ENCODE measurements at regions not wholly inside any gene's neighbourhood (a gene's known extent, or its start where the extent isn't known, plus 50 kb on each side); places are given as distances from the start of the nearest gene placed in this dataset.

DNA sequence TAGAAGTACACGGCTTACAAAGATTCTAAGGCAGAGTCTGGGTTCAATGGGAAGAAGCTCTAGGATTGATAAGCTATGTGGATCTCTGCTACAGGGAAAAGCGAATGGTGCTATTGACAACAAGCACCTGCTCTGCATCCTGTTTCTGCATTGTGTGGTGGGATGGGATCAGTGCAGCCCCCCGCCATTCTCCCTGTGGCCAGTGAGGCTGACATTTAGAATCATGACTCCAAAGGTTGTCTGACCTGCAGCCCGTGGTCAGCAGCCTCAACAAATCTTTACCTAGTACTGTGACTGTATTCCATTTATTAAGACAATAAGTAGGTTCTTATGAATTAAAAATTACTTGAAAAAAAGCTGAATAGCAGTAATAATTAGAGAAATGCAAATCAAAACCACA, 1477.0 kb upstream of the TMEM132C start (continued):
- TF ChIP-seq CREB1 (CRISPR knock-in tag; IDR thresholded peaks at IDR 0.05; ENCODE audit: low read depth) (no peak), EZH2 (IDR thresholded peaks at IDR 0.05; ENCODE audit: low read depth, unreplicated experiment) (no peak)
- TF ChIP-seq, protein P1, sequence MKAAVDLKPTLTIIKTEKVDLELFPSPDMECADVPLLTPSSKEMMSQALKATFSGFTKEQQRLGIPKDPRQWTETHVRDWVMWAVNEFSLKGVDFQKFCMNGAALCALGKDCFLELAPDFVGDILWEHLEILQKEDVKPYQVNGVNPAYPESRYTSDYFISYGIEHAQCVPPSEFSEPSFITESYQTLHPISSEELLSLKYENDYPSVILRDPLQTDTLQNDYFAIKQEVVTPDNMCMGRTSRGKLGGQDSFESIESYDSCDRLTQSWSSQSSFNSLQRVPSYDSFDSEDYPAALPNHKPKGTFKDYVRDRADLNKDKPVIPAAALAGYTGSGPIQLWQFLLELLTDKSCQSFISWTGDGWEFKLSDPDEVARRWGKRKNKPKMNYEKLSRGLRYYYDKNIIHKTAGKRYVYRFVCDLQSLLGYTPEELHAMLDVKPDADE (IDR thresholded peaks at IDR 0.05): no peak
- TF ChIP-seq, protein P2, sequence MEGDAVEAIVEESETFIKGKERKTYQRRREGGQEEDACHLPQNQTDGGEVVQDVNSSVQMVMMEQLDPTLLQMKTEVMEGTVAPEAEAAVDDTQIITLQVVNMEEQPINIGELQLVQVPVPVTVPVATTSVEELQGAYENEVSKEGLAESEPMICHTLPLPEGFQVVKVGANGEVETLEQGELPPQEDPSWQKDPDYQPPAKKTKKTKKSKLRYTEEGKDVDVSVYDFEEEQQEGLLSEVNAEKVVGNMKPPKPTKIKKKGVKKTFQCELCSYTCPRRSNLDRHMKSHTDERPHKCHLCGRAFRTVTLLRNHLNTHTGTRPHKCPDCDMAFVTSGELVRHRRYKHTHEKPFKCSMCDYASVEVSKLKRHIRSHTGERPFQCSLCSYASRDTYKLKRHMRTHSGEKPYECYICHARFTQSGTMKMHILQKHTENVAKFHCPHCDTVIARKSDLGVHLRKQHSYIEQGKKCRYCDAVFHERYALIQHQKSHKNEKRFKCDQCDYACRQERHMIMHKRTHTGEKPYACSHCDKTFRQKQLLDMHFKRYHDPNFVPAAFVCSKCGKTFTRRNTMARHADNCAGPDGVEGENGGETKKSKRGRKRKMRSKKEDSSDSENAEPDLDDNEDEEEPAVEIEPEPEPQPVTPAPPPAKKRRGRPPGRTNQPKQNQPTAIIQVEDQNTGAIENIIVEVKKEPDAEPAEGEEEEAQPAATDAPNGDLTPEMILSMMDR (conservative IDR thresholded peaks at IDR 0.05; ENCODE audit: low read depth in 2 of 2): no peak

DNA sequence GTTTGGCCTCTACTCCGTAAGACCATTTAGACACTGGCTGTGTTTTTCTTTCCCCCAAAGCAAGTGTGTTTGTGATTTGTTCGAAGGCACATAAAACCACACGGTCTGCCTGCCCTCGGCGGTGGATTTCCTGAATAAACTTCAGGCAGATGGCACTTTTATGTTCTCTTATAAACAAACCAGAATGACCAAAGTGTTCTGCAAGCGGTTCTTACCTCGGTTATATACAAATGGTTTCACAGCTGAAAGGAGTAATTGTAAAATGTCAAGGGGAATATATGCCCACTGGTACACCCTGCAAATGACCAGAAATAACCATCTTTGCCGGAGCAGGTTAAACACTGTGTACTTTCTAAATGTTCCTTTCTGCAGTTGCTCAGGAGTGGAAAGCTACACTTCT, 1475.8 kb upstream of the TMEM132C start:
- Histone ChIP-seq H3K4me1 (ENCODE audit: insufficient read depth) (no peaks in the 10 kb centered on the region), H3K4me3 (no peak overlapping the region), H3K9me2 (ENCODE audit: insufficient read depth) (no peaks in the 10 kb centered on the region), H4K20me1 (replicated peaks; ENCODE audit: insufficient read depth) (no peaks in the 10 kb centered on the region), H3K79me2 (replicated peaks; ENCODE audit: insufficient read depth) (no peaks in the 10 kb centered on the region), H3K27ac (ENCODE audit: low read depth) (no peak overlapping the region), H3K27me3 (ENCODE audit: insufficient read depth) (no peaks in the 10 kb centered on the region), H3K36me3 (ENCODE audit: insufficient read depth) (no peaks in the 10 kb centered on the region), H3K4me2 (no peak overlapping the region), H3F3A (replicated peaks; ENCODE audit: low read depth) (no peaks in the 10 kb centered on the region), H2AFZ (no peak overlapping the region)
- H3K27me3 Mint-ChIP-seq (ENCODE audit: insufficient read depth, low read depth, poor library complexity): peaks cover 6% of the 10 kb centered on the region
- no peak overlapping the region for H3K4me3 Mint-ChIP-seq
- peaks cover 95% of the 10 kb centered on the region for H3K9me3 Mint-ChIP-seq
- no peak overlapping the region for H3K27ac Mint-ChIP-seq
- TF ChIP-seq, protein P3, sequence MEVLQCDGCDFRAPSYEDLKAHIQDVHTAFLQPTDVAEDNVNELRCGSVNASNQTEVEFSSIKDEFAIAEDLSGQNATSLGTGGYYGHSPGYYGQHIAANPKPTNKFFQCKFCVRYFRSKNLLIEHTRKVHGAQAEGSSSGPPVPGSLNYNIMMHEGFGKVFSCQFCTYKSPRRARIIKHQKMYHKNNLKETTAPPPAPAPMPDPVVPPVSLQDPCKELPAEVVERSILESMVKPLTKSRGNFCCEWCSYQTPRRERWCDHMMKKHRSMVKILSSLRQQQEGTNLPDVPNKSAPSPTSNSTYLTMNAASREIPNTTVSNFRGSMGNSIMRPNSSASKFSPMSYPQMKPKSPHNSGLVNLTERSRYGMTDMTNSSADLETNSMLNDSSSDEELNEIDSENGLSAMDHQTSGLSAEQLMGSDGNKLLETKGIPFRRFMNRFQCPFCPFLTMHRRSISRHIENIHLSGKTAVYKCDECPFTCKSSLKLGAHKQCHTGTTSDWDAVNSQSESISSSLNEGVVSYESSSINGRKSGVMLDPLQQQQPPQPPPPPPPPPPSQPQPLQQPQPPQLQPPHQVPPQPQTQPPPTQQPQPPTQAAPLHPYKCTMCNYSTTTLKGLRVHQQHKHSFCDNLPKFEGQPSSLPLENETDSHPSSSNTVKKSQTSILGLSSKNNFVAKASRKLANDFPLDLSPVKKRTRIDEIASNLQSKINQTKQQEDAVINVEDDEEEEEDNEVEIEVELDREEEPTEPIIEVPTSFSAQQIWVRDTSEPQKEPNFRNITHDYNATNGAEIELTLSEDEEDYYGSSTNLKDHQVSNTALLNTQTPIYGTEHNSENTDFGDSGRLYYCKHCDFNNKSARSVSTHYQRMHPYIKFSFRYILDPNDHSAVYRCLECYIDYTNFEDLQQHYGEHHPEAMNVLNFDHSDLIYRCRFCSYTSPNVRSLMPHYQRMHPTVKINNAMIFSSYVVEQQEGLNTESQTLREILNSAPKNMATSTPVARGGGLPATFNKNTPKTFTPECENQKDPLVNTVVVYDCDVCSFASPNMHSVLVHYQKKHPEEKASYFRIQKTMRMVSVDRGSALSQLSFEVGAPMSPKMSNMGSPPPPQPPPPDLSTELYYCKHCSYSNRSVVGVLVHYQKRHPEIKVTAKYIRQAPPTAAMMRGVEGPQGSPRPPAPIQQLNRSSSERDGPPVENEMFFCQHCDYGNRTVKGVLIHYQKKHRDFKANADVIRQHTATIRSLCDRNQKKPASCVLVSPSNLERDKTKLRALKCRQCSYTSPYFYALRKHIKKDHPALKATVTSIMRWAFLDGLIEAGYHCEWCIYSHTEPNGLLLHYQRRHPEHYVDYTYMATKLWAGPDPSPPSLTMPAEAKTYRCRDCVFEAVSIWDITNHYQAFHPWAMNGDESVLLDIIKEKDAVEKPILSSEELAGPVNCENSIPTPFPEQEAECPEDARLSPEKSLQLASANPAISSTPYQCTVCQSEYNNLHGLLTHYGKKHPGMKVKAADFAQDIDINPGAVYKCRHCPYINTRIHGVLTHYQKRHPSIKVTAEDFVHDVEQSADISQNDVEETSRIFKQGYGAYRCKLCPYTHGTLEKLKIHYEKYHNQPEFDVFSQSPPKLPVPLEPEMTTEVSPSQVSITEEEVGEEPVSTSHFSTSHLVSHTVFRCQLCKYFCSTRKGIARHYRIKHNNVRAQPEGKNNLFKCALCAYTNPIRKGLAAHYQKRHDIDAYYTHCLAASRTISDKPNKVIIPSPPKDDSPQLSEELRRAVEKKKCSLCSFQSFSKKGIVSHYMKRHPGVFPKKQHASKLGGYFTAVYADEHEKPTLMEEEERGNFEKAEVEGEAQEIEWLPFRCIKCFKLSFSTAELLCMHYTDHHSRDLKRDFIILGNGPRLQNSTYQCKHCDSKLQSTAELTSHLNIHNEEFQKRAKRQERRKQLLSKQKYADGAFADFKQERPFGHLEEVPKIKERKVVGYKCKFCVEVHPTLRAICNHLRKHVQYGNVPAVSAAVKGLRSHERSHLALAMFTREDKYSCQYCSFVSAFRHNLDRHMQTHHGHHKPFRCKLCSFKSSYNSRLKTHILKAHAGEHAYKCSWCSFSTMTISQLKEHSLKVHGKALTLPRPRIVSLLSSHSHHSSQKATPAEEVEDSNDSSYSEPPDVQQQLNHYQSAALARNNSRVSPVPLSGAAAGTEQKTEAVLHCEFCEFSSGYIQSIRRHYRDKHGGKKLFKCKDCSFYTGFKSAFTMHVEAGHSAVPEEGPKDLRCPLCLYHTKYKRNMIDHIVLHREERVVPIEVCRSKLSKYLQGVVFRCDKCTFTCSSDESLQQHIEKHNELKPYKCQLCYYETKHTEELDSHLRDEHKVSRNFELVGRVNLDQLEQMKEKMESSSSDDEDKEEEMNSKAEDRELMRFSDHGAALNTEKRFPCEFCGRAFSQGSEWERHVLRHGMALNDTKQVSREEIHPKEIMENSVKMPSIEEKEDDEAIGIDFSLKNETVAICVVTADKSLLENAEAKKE (CRISPR knock-in tag; IDR thresholded peaks at IDR 0.05): no peak
- TF ChIP-seq EZH2 (IDR thresholded peaks at IDR 0.05; ENCODE audit: low read depth, unreplicated experiment): no peak
- TF ChIP-seq, protein P2 (conservative IDR thresholded peaks at IDR 0.05; ENCODE audit: low read depth in 2 of 2): no peak
- TF ChIP-seq POLR2AphosphoS5 (IDR thresholded peaks at IDR 0.05; ENCODE audit: low read depth): no peak
- TF ChIP-seq ZNF331 (CRISPR knock-in tag; IDR thresholded peaks at IDR 0.05; ENCODE audit: low read depth): no peak
- no peak for TF ChIP-seq EZH2phosphoT487 (IDR thresholded peaks at IDR 0.05; ENCODE audit: unreplicated experiment)
- TF ChIP-seq NANOG (IDR thresholded peaks at IDR 0.05; ENCODE audit: borderline replicate concordance): no peak
- TF ChIP-seq STAT1 (IDR thresholded peaks at IDR 0.05; ENCODE audit: unreplicated experiment): no peak
- no peak for TF ChIP-seq JUNB (IDR thresholded peaks at IDR 0.05; ENCODE audit: unreplicated experiment)
- ATAC-seq (no peak), DNase-seq (ENCODE audit: low spot score) (no peak)
- peaks cover 29% of the 10 kb centered on the region for H3K36me3 Mint-ChIP-seq (ENCODE audit: low read depth)
- H3K4me1 Mint-ChIP-seq: no peaks in the 10 kb centered on the region
